ENCODE measurements at regions not wholly inside any gene's neighbourhood (a gene's known extent, or its start where the extent isn't known, plus 50 kb on each side); places are given as distances from the start of the nearest gene placed in this dataset.

GRCh38 chr3:178189854-178190253 is 346.4 kb upstream of the KCNMB2 start (continued):
- TF ChIP-seq, protein P1, sequence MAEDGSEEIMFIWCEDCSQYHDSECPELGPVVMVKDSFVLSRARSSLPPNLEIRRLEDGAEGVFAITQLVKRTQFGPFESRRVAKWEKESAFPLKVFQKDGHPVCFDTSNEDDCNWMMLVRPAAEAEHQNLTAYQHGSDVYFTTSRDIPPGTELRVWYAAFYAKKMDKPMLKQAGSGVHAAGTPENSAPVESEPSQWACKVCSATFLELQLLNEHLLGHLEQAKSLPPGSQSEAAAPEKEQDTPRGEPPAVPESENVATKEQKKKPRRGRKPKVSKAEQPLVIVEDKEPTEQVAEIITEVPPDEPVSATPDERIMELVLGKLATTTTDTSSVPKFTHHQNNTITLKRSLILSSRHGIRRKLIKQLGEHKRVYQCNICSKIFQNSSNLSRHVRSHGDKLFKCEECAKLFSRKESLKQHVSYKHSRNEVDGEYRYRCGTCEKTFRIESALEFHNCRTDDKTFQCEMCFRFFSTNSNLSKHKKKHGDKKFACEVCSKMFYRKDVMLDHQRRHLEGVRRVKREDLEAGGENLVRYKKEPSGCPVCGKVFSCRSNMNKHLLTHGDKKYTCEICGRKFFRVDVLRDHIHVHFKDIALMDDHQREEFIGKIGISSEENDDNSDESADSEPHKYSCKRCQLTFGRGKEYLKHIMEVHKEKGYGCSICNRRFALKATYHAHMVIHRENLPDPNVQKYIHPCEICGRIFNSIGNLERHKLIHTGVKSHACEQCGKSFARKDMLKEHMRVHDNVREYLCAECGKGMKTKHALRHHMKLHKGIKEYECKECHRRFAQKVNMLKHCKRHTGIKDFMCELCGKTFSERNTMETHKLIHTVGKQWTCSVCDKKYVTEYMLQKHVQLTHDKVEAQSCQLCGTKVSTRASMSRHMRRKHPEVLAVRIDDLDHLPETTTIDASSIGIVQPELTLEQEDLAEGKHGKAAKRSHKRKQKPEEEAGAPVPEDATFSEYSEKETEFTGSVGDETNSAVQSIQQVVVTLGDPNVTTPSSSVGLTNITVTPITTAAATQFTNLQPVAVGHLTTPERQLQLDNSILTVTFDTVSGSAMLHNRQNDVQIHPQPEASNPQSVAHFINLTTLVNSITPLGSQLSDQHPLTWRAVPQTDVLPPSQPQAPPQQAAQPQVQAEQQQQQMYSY (CRISPR knock-in tag; IDR thresholded peaks at IDR 0.05), result no peak
- no peak for TF ChIP-seq HOXA5 (CRISPR knock-in tag; IDR thresholded peaks at IDR 0.05)
- no peak for TF ChIP-seq ISL2 (CRISPR knock-in tag; IDR thresholded peaks at IDR 0.05)
- TF ChIP-seq ZNF83 (CRISPR knock-in tag; IDR thresholded peaks at IDR 0.05; ENCODE audit: borderline replicate concordance), result no peak
- no peak for TF ChIP-seq TFAP4 (IDR thresholded peaks at IDR 0.05; ENCODE audit: borderline replicate concordance, low read depth)

GRCh38 chr3:178193846-178194245 is 342.4 kb upstream of the KCNMB2 start:
- POLR2A ChIA-PET, result no interaction called here
- H3K79me2 ChIP-seq (ENCODE audit: insufficient read depth, low read length), result no peaks in the 10 kb centered on the region
- in situ Hi-C loops (cut with HindIII; ENCODE audit: extremely low pct_ligation_motif_present, low pct_unique_long_range_greater_than_20kb), result no loop called here
- H3K4me1 ChIP-seq (ENCODE audit: insufficient read depth, low read length), result no peaks in the 10 kb centered on the region
- no peak overlapping the region for H3K4me3 ChIP-seq (replicated peaks in 1 of 3; ENCODE audit: insufficient read depth in 1 of 3, low read depth in 2 of 3, low read length in 3 of 3)
- no peaks in the 10 kb centered on the region for H3K36me3 ChIP-seq (replicated peaks in 1 of 2; ENCODE audit: control insufficient read depth in 1 of 2, insufficient read depth in 2 of 2, low read length in 2 of 2)
- intact Hi-C loops (cut with micrococcal nuclease; ENCODE audit: unreplicated experiment), result no loop called here
- ATAC-seq, result no peak
- DNase-seq (ENCODE audit: low spot score), result no peak
- no peak overlapping the region for H3K4me2 ChIP-seq (ENCODE audit: low read depth, low read length)
- no peak overlapping the region for H3K27ac ChIP-seq (ENCODE audit: extremely low read length, insufficient read depth, low read length)
- no peak overlapping the region for H2AFZ ChIP-seq (ENCODE audit: low read length)
- 0% methylated on average over 1 of the region's 1 CpG for WGBS (ENCODE audit: low lambda C conversion rate)
- H3K9ac ChIP-seq (ENCODE audit: insufficient read depth, low read depth, low read length), result no peak overlapping the region
- CTCF ChIA-PET (ENCODE audit: low intra/inter-chr PET ratio, low total read pairs), result no interaction called here
- BruUV-seq (replicated peaks), result no TSS peak
- no peaks in the 10 kb centered on the region for H3K27me3 ChIP-seq (ENCODE audit: control insufficient read depth in 1 of 2, insufficient read depth in 2 of 2, low read length in 2 of 2)
- FAIRE-seq, result no peak
- no peaks in the 10 kb centered on the region for H3K9me3 ChIP-seq (ENCODE audit: low read length)
- H4K20me1 ChIP-seq (ENCODE audit: insufficient read depth, low read length), result no peaks in the 10 kb centered on the region
- TF ChIP-seq MAFF (IDR thresholded peaks at IDR 0.05; ENCODE audit: low read depth, low read length) (no peak), THAP11 (CRISPR knock-in tag; IDR thresholded peaks at IDR 0.05) (no peak), HNRNPK (IDR thresholded peaks at IDR 0.05; ENCODE audit: low read depth, low read length, poor library complexity, severe bottlenecking) (no peak), SMYD3 (CRISPR knock-in tag; IDR thresholded peaks at IDR 0.05) (no peak), ATAD3A (CRISPR knock-in tag; IDR thresholded peaks at IDR 0.05) (no peak), TOE1 (CRISPR knock-in tag; IDR thresholded peaks at IDR 0.05) (no peak), TFDP1 (CRISPR knock-in tag; IDR thresholded peaks at IDR 0.05; ENCODE audit: borderline replicate concordance) (no peak), ATF6 (CRISPR knock-in tag; conservative IDR thresholded peaks at IDR 0.05) (no peak), BRCA1 (CRISPR knock-in tag; IDR thresholded peaks at IDR 0.05) (no peak), KLF13 (CRISPR knock-in tag; IDR thresholded peaks at IDR 0.05) (no peak), CERS6 (CRISPR knock-in tag; IDR thresholded peaks at IDR 0.05) (no peak), JDP2 (CRISPR knock-in tag; IDR thresholded peaks at IDR 0.05; ENCODE audit: borderline replicate concordance) (no peak)
